Fibroblast of lung (primary cell): ENCODE measurements at regions not wholly inside any gene's neighbourhood (a gene's known extent, or its start where the extent isn't known, plus 50 kb on each side); places are given as distances from the start of the nearest gene placed in this dataset.

Source experiments
- DNase-seq, 2 donors: peaks; one replicate each; pipeline versions ENCODE4 v3.0.0 to v3.0.0-alpha.2; 2010; ENCODE audit warnings: low read depth in 2 of 2
- H2AFZ ChIP-seq: 2 replicates; pipeline ENCODE4 v1.5.1; 2012; ENCODE audit warnings: low read length, control low read depth, inconsistent platforms
- H3K27ac ChIP-seq: 2 replicates; pipeline ENCODE4 v1.5.1; 2011; ENCODE audit warnings: low read length, control low read depth; ENCODE audit not compliant: insufficient read depth
- H3K27me3 ChIP-seq: 2 replicates; pipeline ENCODE4 v1.5.1; 2011; ENCODE audit warnings: mild to moderate bottlenecking, low read length; ENCODE audit not compliant: control insufficient read depth, insufficient read depth
- H3K36me3 ChIP-seq: 2 replicates; pipeline ENCODE4 v1.5.1; 2011; ENCODE audit warnings: low read length; ENCODE audit not compliant: control insufficient read depth, insufficient read depth
- H3K4me1 ChIP-seq: 2 replicates; pipeline ENCODE4 v1.5.1; 2011; ENCODE audit warnings: low read length; ENCODE audit not compliant: control insufficient read depth, insufficient read depth; ENCODE audit errors: extremely low read depth
- H3K4me2 ChIP-seq: 2 replicates; pipeline ENCODE4 v1.5.1; 2011; ENCODE audit warnings: low read length, control low read depth; ENCODE audit not compliant: insufficient read depth; ENCODE audit errors: extremely low read depth
- H3K4me3 ChIP-seq, 4 experiments: fragments of 200-600 bp in 1 of 4; sonication (generic) in 1 of 4; replicated peaks in 1 of 4; 2 replicates each; pipeline ENCODE4 v1.5.1; 2011 to 2016; ENCODE audit warnings: low read length in 4 of 4, low read depth in 3 of 4, mild to moderate bottlenecking in 3 of 4, control low read depth in 2 of 4, inconsistent platforms in 1 of 4, mixed read lengths in 1 of 4; ENCODE audit not compliant: insufficient read depth in 1 of 4; ENCODE audit errors: control extremely low read depth in 1 of 4
- H3K79me2 ChIP-seq: 2 replicates; pipeline ENCODE4 v1.5.1; 2012; ENCODE audit warnings: mild to moderate bottlenecking, low read length, inconsistent platforms; ENCODE audit not compliant: control insufficient read depth, insufficient read depth
- H3K9ac ChIP-seq: 2 replicates; pipeline ENCODE4 v1.5.1; 2011; ENCODE audit warnings: mild to moderate bottlenecking, low read length, control low read depth; ENCODE audit not compliant: insufficient read depth
- H3K9me3 ChIP-seq: 2 replicates; pipeline ENCODE4 v1.5.1; 2012; ENCODE audit warnings: low read depth, low read length; ENCODE audit not compliant: control insufficient read depth, insufficient read depth
- H4K20me1 ChIP-seq: 2 replicates; pipeline ENCODE4 v1.5.1; 2011; ENCODE audit warnings: low read length; ENCODE audit not compliant: control insufficient read depth, insufficient read depth; ENCODE audit errors: extremely low read depth
- EZH2 ChIP-seq: IDR thresholded peaks from 2 replicates; pipeline ENCODE4 v1.5.1; 2012; ENCODE audit warnings: low read length, control low read depth, mild to moderate bottlenecking; ENCODE audit errors: missing control alignments
- TF ChIP-seq, protein P1 (sequence below), 2 donors: IDR thresholded peaks in 1 of 2; conservative IDR thresholded peaks in 1 of 2; 1 replicate in 1 of 2; 2 replicates in 1 of 2; pipeline ENCODE4 v1.5.1; 2011 to 2012; ENCODE audit warnings: low read length in 2 of 2, control low read depth in 1 of 2, inconsistent platforms in 1 of 2, low read depth in 1 of 2, mild to moderate bottlenecking in 1 of 2

- no peak overlapping the region for H2AFZ ChIP-seq
- H3K4me1 ChIP-seq = no peaks in the 10 kb centered on the region
- H3K4me3 ChIP-seq = no peak overlapping the region
- H3K4me2 ChIP-seq = no peak overlapping the region
- H4K20me1 ChIP-seq = no peaks in the 10 kb centered on the region
- H3K27ac ChIP-seq = no peak overlapping the region
- H3K27me3 ChIP-seq = no peaks in the 10 kb centered on the region
- H3K36me3 ChIP-seq = no peaks in the 10 kb centered on the region
- H3K79me2 ChIP-seq = no peaks in the 10 kb centered on the region
- DNase-seq = no peak
- no peak overlapping the region for H3K9ac ChIP-seq
- no peaks in the 10 kb centered on the region for H3K9me3 ChIP-seq
- TF ChIP-seq EZH2 = no peak
- TF ChIP-seq, protein P1, sequence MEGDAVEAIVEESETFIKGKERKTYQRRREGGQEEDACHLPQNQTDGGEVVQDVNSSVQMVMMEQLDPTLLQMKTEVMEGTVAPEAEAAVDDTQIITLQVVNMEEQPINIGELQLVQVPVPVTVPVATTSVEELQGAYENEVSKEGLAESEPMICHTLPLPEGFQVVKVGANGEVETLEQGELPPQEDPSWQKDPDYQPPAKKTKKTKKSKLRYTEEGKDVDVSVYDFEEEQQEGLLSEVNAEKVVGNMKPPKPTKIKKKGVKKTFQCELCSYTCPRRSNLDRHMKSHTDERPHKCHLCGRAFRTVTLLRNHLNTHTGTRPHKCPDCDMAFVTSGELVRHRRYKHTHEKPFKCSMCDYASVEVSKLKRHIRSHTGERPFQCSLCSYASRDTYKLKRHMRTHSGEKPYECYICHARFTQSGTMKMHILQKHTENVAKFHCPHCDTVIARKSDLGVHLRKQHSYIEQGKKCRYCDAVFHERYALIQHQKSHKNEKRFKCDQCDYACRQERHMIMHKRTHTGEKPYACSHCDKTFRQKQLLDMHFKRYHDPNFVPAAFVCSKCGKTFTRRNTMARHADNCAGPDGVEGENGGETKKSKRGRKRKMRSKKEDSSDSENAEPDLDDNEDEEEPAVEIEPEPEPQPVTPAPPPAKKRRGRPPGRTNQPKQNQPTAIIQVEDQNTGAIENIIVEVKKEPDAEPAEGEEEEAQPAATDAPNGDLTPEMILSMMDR (conservative IDR thresholded peaks at IDR 0.05 in 1 of 2, IDR thresholded peaks at IDR 0.05 in 1 of 2; ENCODE audit: low read depth in 1 of 2, low read length in 2 of 2) = no peak
Observed at GRCh38 chr19:30117636-30118145, 175.7 kb downstream of the URI1 start.

- Histone ChIP-seq H4K20me1 (no peaks in the 10 kb centered on the region), H3K4me2 (no peak overlapping the region)
Observed at GRCh38 chr19:30118221-30118620, 176.2 kb downstream of the URI1 start.

GRCh38 chr19:30118760-30119159 lies 176.7 kb downstream of the URI1 start:
- no peaks in the 10 kb centered on the region for H3K9me3 ChIP-seq

More at GRCh38 chr19:30118221-30118620, 176.2 kb downstream of the URI1 start:
- Histone ChIP-seq H3K36me3 (no peaks in the 10 kb centered on the region), H3K27ac (no peak overlapping the region), H3K4me3 (no peak overlapping the region), H3K79me2 (no peaks in the 10 kb centered on the region), H3K27me3 (no peaks in the 10 kb centered on the region), H2AFZ (no peak overlapping the region), H3K9me3 (no peaks in the 10 kb centered on the region), H3K4me1 (no peaks in the 10 kb centered on the region), H3K9ac (no peak overlapping the region)
- DNase-seq = no peak
- no peak for TF ChIP-seq EZH2

More at GRCh38 chr19:30118760-30119159, 176.7 kb downstream of the URI1 start:
- Histone ChIP-seq H3K27ac (no peak overlapping the region), H3K36me3 (no peaks in the 10 kb centered on the region), H3K27me3 (no peaks in the 10 kb centered on the region), H2AFZ (no peak overlapping the region), H4K20me1 (no peaks in the 10 kb centered on the region), H3K4me3 (no peak overlapping the region), H3K79me2 (no peaks in the 10 kb centered on the region), H3K4me2 (no peak overlapping the region), H3K4me1 (no peaks in the 10 kb centered on the region), H3K9ac (no peak overlapping the region)
- TF ChIP-seq EZH2 = no peak
- TF ChIP-seq, protein P1 (conservative IDR thresholded peaks at IDR 0.05 in 1 of 2, IDR thresholded peaks at IDR 0.05 in 1 of 2; ENCODE audit: low read depth in 1 of 2, low read length in 2 of 2) = no peak
- DNase-seq = no peak
